H1 (cell line): ENCODE measurements at regions not wholly inside any gene's neighbourhood (a gene's known extent, or its start where the extent isn't known, plus 50 kb on each side); places are given as distances from the start of the nearest gene placed in this dataset.

Experiments
- CTCF ChIA-PET: fragments of 300-600 bp; sonication (Branson Sonifier 250); formaldehyde crosslinking; loops from one replicate; lab custom pipeline; 2021; ENCODE audit not compliant: partially characterized antibody; lab: Charles Lee
- POLR2A ChIA-PET: fragments of 300-600 bp; sonication (Branson Sonifier 250); formaldehyde crosslinking; loops from one replicate; lab custom pipeline; 2021; ENCODE audit warnings: inconsistent platforms; ENCODE audit not compliant: partially characterized antibody; lab: Charles Lee
- DNase-seq, 2 experiments: peaks; one replicate each; pipeline versions ENCODE4 v3.0.0 to v3.0.0-alpha.2; 2010 to 2022; ENCODE audit warnings: low spot score in 2 of 2, low read depth in 1 of 2, mixed read lengths in 1 of 2
- FAIRE-seq: peaks from 2 replicates; lab custom pipeline; 2011; peaks lifted over from hg19 to GRCh38; lab: Jason Lieb, UNC
- H2AFZ ChIP-seq: 2 replicates; pipeline ENCODE4 v1.8.1; 2012; ENCODE audit warnings: low read length, inconsistent platforms
- H2AK5ac ChIP-seq: 2 replicates; pipeline ENCODE4 v1.6.1; 2013; ENCODE audit warnings: low read depth, low read length
- H2BK120ac ChIP-seq: replicated peaks from 2 replicates; pipeline ENCODE3; 2013; ENCODE audit warnings: low read depth, low read length, inconsistent platforms
- H2BK12ac ChIP-seq: 2 replicates; pipeline ENCODE4 v1.6.1; 2013; ENCODE audit warnings: low read depth, low read length
- H2BK15ac ChIP-seq: 2 replicates; pipeline ENCODE4 v1.6.1; 2013; ENCODE audit warnings: low read length
- H2BK20ac ChIP-seq: 2 replicates; pipeline ENCODE4 v1.6.1; 2013; ENCODE audit warnings: low read length
- H2BK5ac ChIP-seq: 2 replicates; pipeline ENCODE4 v1.6.1; 2013; ENCODE audit warnings: low read depth, low read length
- H3K14ac ChIP-seq: 2 replicates; pipeline ENCODE4 v1.6.1; 2013; ENCODE audit warnings: inconsistent platforms; ENCODE audit not compliant: insufficient read length
- H3K18ac ChIP-seq: 2 replicates; pipeline ENCODE4 v1.6.1; 2013; ENCODE audit warnings: low read length; ENCODE audit errors: extremely low read depth
- H3K23ac ChIP-seq: 2 replicates; pipeline ENCODE4 v1.6.1; 2013; ENCODE audit warnings: inconsistent platforms; ENCODE audit not compliant: insufficient read length
- H3K23me2 ChIP-seq: 2 replicates; pipeline ENCODE4 v1.6.1; 2013; ENCODE audit warnings: low read depth, low read length
- H3K27ac ChIP-seq: 2 replicates; pipeline ENCODE4 v1.6.1; 2011; ENCODE audit warnings: low read depth, low read length, inconsistent platforms
- H3K27me3 ChIP-seq, 4 experiments: replicated peaks in 1 of 4; 1 replicate in 1 of 4; 2 replicates in 3 of 4; pipeline versions ENCODE4 v1.6.1 to v1.8.1; 2011 to 2013; ENCODE audit warnings: low read length in 3 of 4, mild to moderate bottlenecking in 3 of 4, inconsistent platforms in 2 of 4, mixed read lengths in 2 of 4, moderate library complexity in 1 of 4; ENCODE audit not compliant: control insufficient read depth in 3 of 4, insufficient read depth in 3 of 4; ENCODE audit errors: extremely low read depth in 1 of 4
- H3K36me3 ChIP-seq, 4 experiments: 2 replicates each; pipeline versions ENCODE4 v1.6.1 to v1.8.1; 2011 to 2013; ENCODE audit warnings: mild to moderate bottlenecking in 4 of 4, low read length in 3 of 4, moderate library complexity in 2 of 4, control low read depth in 1 of 4, inconsistent platforms in 1 of 4; ENCODE audit not compliant: insufficient read depth in 4 of 4, control insufficient read depth in 2 of 4
- H3K4ac ChIP-seq: replicated peaks from 2 replicates; pipeline ENCODE3; 2013; ENCODE audit warnings: low read length, low read depth, mixed read lengths, inconsistent platforms; ENCODE audit not compliant: insufficient read length
- H3K4me1 ChIP-seq, 4 experiments: replicated peaks in 1 of 4; 1 replicate in 1 of 4; 2 replicates in 3 of 4; pipeline versions ENCODE4 v1.6.1 to v1.8.1; 2011 to 2013; ENCODE audit warnings: low read length in 3 of 4, inconsistent platforms in 2 of 4, mixed read lengths in 1 of 4; ENCODE audit not compliant: insufficient read depth in 4 of 4, control insufficient read depth in 3 of 4
- H3K4me2 ChIP-seq, 2 experiments: 2 replicates each; pipeline versions ENCODE4 v1.6.1 to v1.8.1; 2011 to 2013; ENCODE audit warnings: low read depth in 2 of 2, low read length in 2 of 2, control low read depth in 1 of 2, inconsistent platforms in 1 of 2, mild to moderate bottlenecking in 1 of 2; ENCODE audit not compliant: insufficient read depth in 1 of 2
- H3K4me3 ChIP-seq, 4 experiments: fragments of 200-600, 300-600 bp in 1 of 4; sonication (generic), shearing (Covaris generic), sonication (Bioruptor Twin) in 1 of 4; 2 replicates each; pipeline versions ENCODE4 v1.5.1 to v1.8.1; 2011 to 2016; ENCODE audit warnings: low read length in 4 of 4, low read depth in 3 of 4, control low read depth in 2 of 4, inconsistent platforms in 2 of 4, mild to moderate bottlenecking in 2 of 4, mixed read lengths in 1 of 4, moderate library complexity in 1 of 4; ENCODE audit not compliant: insufficient read depth in 2 of 4; ENCODE audit errors: extremely low read depth in 1 of 4
- H3K56ac ChIP-seq: replicated peaks from 2 replicates; pipeline ENCODE3; 2013; ENCODE audit warnings: low read depth, mild to moderate bottlenecking, mixed read lengths, low read length, inconsistent platforms; ENCODE audit not compliant: insufficient read length
- H3K79me1 ChIP-seq: 2 replicates; pipeline ENCODE4 v1.6.1; 2013; ENCODE audit warnings: low read depth, low read length, control low read depth
- H3K79me2 ChIP-seq, 2 experiments: 2 replicates each; pipeline versions ENCODE4 v1.6.1 to v1.8.1; 2012 to 2013; ENCODE audit warnings: low read length in 2 of 2, mild to moderate bottlenecking in 2 of 2, inconsistent platforms in 1 of 2; ENCODE audit not compliant: insufficient read depth in 2 of 2, control insufficient read depth in 1 of 2
- H3K9ac ChIP-seq, 4 experiments: replicated peaks in 1 of 4; 1 replicate in 1 of 4; 2 replicates in 3 of 4; pipeline versions ENCODE4 v1.6.1 to v1.8.1; 2011 to 2013; ENCODE audit warnings: low read depth in 3 of 4, low read length in 3 of 4, control low read depth in 2 of 4, mild to moderate bottlenecking in 2 of 4, moderate library complexity in 2 of 4, inconsistent platforms in 1 of 4; ENCODE audit errors: extremely low read depth in 1 of 4
- H3K9me3 ChIP-seq, 2 experiments: 2 replicates each; pipeline versions ENCODE4 v1.6.1 to v1.8.1; 2012 to 2013; ENCODE audit warnings: mild to moderate bottlenecking in 2 of 2, moderate library complexity in 2 of 2, control low read depth in 1 of 2, inconsistent platforms in 1 of 2, low read depth in 1 of 2, low read length in 1 of 2, mixed read lengths in 1 of 2; ENCODE audit not compliant: insufficient read depth in 2 of 2
- H4K20me1 ChIP-seq, 2 experiments: replicated peaks in 1 of 2; 2 replicates each; pipeline versions ENCODE3 to v1.8.1; 2011 to 2013; ENCODE audit warnings: inconsistent platforms in 2 of 2, low read length in 2 of 2, mild to moderate bottlenecking in 1 of 2; ENCODE audit not compliant: insufficient read depth in 2 of 2, control insufficient read depth in 1 of 2
- H4K5ac ChIP-seq: 2 replicates; pipeline ENCODE4 v1.6.1; 2013; ENCODE audit warnings: low read length, low read depth, mixed read lengths, inconsistent platforms; ENCODE audit not compliant: insufficient read length
- H4K8ac ChIP-seq: 2 replicates; pipeline ENCODE4 v1.8.0; 2013; ENCODE audit warnings: mild to moderate bottlenecking, moderate library complexity, low read length, inconsistent platforms; ENCODE audit not compliant: insufficient read depth; ENCODE audit errors: extremely low read depth
- H4K91ac ChIP-seq: replicated peaks from 2 replicates; pipeline ENCODE3; 2013; ENCODE audit warnings: low read length, mixed read lengths, inconsistent platforms; ENCODE audit not compliant: insufficient read length
- BCL11A ChIP-seq, 2 experiments: IDR thresholded peaks; one replicate each; pipeline ENCODE4 v1.6.1; 2011; ENCODE audit warnings: low read depth in 2 of 2, low read length in 2 of 2, mild to moderate bottlenecking in 2 of 2
- CBX5 ChIP-seq: fragments of 300-800, 300-1000 bp; sonication (generic); IDR thresholded peaks from 2 replicates; pipeline ENCODE4 v1.7.1; 2016; ENCODE audit warnings: antibody characterized with exemption, low read length, low read depth
- EGR1 ChIP-seq: IDR thresholded peaks from 2 replicates; pipeline ENCODE4 v1.6.1; 2011; ENCODE audit warnings: low read depth, low read length, borderline replicate concordance
- HDAC2 ChIP-seq, 2 experiments: fragments of 300-600 bp in 1 of 2; sonication (generic) in 1 of 2; IDR thresholded peaks; 2 replicates each; pipeline ENCODE4 v1.6.1; 2011 to 2012; ENCODE audit warnings: low read depth in 2 of 2, low read length in 2 of 2, mild to moderate bottlenecking in 2 of 2, moderate library complexity in 2 of 2, borderline replicate concordance in 1 of 2, inconsistent platforms in 1 of 2
- JUN ChIP-seq: IDR thresholded peaks from 2 replicates; pipeline ENCODE4 v1.6.1; 2011; ENCODE audit warnings: low read depth, mild to moderate bottlenecking, improper control_type of control experiment, low read length
- JUND ChIP-seq: IDR thresholded peaks from 2 replicates; pipeline ENCODE4 v1.6.1; 2011; ENCODE audit warnings: mild to moderate bottlenecking, improper control_type of control experiment, low read length
- KDM4A ChIP-seq: IDR thresholded peaks from one replicate; pipeline ENCODE4 v1.7.1; 2012; ENCODE audit warnings: low read depth, mild to moderate bottlenecking, moderate library complexity, low read length, inconsistent platforms; ENCODE audit not compliant: severe bottlenecking
- NRF1 ChIP-seq: IDR thresholded peaks from 2 replicates; pipeline ENCODE4 v1.6.1; 2011; ENCODE audit warnings: mild to moderate bottlenecking, low read depth, low read length, improper control_type of control experiment
- SIN3A ChIP-seq, 2 experiments: IDR thresholded peaks in 1 of 2; conservative IDR thresholded peaks in 1 of 2; 2 replicates each; pipeline ENCODE4 v1.6.1; 2011 to 2012; ENCODE audit warnings: low read length in 2 of 2, improper control_type of control experiment in 1 of 2, low read depth in 1 of 2, mild to moderate bottlenecking in 1 of 2
- SIRT6 ChIP-seq: IDR thresholded peaks from one replicate; pipeline ENCODE4 v1.7.1; 2012; ENCODE audit warnings: low read length, inconsistent platforms
- SP4 ChIP-seq: IDR thresholded peaks from 2 replicates; pipeline ENCODE4 v1.6.1; 2012; ENCODE audit warnings: low read length, inconsistent platforms
- WGBS, 2 experiments: shearing (Covaris generic) in 1 of 2; methylation state at CpG; one replicate each; pipeline versions ENCODE4 v1.1.6 to v1.1.7; 2013 to 2015; ENCODE audit warnings: low lambda C conversion rate in 2 of 2, mixed read lengths in 2 of 2, inconsistent platforms in 1 of 2, low coverage in 1 of 2, missing lambda C conversion rate in 1 of 2; ENCODE audit not compliant: insufficient replicate concordance in 2 of 2, insufficient coverage in 1 of 2, insufficient read length in 1 of 2; ENCODE audit errors: extremely low coverage in 1 of 2, missing lambda C conversion rate in 1 of 2; 5-methylcytosine and 5-hydroxymethylcytosine counted together
- TF ChIP-seq, protein P1 (sequence below): IDR thresholded peaks from 2 replicates; pipeline ENCODE4 v1.6.1; 2011; ENCODE audit warnings: low read depth, mild to moderate bottlenecking, low read length; ENCODE audit not compliant: insufficient read depth
- TF ChIP-seq, protein P2 (sequence below): IDR thresholded peaks from 2 replicates; pipeline ENCODE4 v1.6.1; 2012; ENCODE audit warnings: inconsistent platforms

DNA sequence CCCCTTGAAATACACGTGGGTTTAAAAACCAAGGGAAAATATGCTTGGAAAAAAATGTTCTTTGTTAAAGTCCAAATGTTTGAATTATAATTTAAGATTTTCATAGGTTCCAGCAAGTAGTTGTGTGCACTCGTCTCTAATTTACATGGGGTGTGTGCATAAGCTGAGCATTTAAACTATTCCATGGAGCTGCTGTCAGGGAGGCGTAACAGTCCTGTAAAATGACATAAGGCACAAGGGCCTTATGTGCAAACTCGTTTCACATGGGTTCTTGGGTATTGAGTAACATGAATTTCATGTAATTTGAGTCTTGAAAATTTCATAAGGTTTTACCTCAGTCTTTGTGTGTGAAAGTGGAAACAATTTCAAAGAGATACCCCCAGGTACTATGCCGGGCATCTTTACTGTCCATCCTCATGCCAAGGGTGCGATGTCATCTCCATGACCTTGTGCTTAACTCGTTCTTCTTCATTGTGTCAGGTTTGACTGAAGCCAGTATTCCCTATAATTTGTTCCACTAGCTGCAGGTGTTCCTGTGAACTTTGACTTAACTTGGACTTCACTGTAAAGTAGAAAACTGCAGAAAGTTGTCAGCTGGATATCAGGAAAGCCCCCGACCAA, 359.3 kb downstream of the SH3GL2 start:
- no peaks in the 10 kb centered on the region for H4K20me1 ChIP-seq
- TF ChIP-seq KDM4A (no peak), CBX5 (no peak), SP4 (no peak), JUN (no peak), NRF1 (no peak), SIN3A (conservative IDR thresholded peaks at IDR 0.05 in 1 of 2, IDR thresholded peaks at IDR 0.05 in 1 of 2; ENCODE audit: low read depth in 1 of 2, low read length in 2 of 2) (no peak), HDAC2 (IDR thresholded peaks at IDR 0.05; ENCODE audit: borderline replicate concordance in 1 of 2, low read depth in 2 of 2, low read length in 2 of 2) (no peak), BCL11A (IDR thresholded peaks at IDR 0.05; ENCODE audit: low read depth in 2 of 2, low read length in 2 of 2) (no peak), JUND (no peak), EGR1 (no peak), SIRT6 (no peak)
- TF ChIP-seq, protein P1, sequence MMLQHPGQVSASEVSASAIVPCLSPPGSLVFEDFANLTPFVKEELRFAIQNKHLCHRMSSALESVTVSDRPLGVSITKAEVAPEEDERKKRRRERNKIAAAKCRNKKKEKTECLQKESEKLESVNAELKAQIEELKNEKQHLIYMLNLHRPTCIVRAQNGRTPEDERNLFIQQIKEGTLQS: no peak
- TF ChIP-seq, protein P2, sequence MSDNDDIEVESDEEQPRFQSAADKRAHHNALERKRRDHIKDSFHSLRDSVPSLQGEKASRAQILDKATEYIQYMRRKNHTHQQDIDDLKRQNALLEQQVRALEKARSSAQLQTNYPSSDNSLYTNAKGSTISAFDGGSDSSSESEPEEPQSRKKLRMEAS: no peak

More for the DNA sequence above, 359.3 kb downstream of the SH3GL2 start:
- H2AFZ ChIP-seq: no peak overlapping the region
- H3K23me2 ChIP-seq: no peaks in the 10 kb centered on the region; the same call in 1 of the 2 replicates
- H3K4ac ChIP-seq: no peak overlapping the region
- no peaks in the 10 kb centered on the region for H3K27me3 ChIP-seq
- H3K4me3 ChIP-seq: no peak overlapping the region
- H3K56ac ChIP-seq: no peak overlapping the region
- H2BK20ac ChIP-seq: no peak overlapping the region
- H3K23ac ChIP-seq: no peak overlapping the region
- H3K4me2 ChIP-seq: no peak overlapping the region
- no peak overlapping the region for H3K9ac ChIP-seq
- H2BK15ac ChIP-seq: no peak overlapping the region
- H3K18ac ChIP-seq: no peak overlapping the region
- H3K79me1 ChIP-seq: no peaks in the 10 kb centered on the region
- H3K4me1 ChIP-seq: no peaks in the 10 kb centered on the region
- H2BK5ac ChIP-seq: no peak overlapping the region
- H3K36me3 ChIP-seq: no peaks in the 10 kb centered on the region
- no peak overlapping the region for H4K91ac ChIP-seq
- no peak overlapping the region for H4K8ac ChIP-seq
- H3K79me2 ChIP-seq: no peaks in the 10 kb centered on the region
- POLR2A ChIA-PET: no interaction called here
- CTCF ChIA-PET: no interaction called here
- 92% methylated on average over 8 of the region's 8 CpGs; no CpG with 5 or more reads in 1 of the 2 experiments for WGBS, 2 experiments
- no peak overlapping the region for H2BK120ac ChIP-seq
- no peak overlapping the region for H4K5ac ChIP-seq
- H3K9me3 ChIP-seq: no peaks in the 10 kb centered on the region
- H3K27ac ChIP-seq: no peak overlapping the region
- DNase-seq: no peak
- H3K14ac ChIP-seq: no peak overlapping the region
- H2AK5ac ChIP-seq: no peak overlapping the region
- no peak for FAIRE-seq
- H2BK12ac ChIP-seq: no peak overlapping the region
